OCI-LY1 (cell line): ENCODE measurements at regions not wholly inside any gene's neighbourhood (a gene's known extent, or its start where the extent isn't known, plus 50 kb on each side); places are given as distances from the start of the nearest gene placed in this dataset.

ENCODE experiments used
- EZH2 ChIP-seq: fragments of 200-600 bp; sonication (generic), shearing (Covaris generic); IDR thresholded peaks from 2 replicates; pipeline ENCODE4 v1.8.0; 2017; ENCODE audit warnings: borderline replicate concordance, mixed run types, mild to moderate bottlenecking, antibody characterized with exemption, low read length, moderate library complexity, mixed read lengths
- TF ChIP-seq, protein P1 (sequence below): fragments of 200-600 bp; sonication (generic), shearing (Covaris generic); IDR thresholded peaks from 2 replicates; pipeline ENCODE4 v1.5.1; 2017; ENCODE audit warnings: mild to moderate bottlenecking, antibody characterized with exemption, low read length, moderate library complexity, mixed read lengths

DNA sequence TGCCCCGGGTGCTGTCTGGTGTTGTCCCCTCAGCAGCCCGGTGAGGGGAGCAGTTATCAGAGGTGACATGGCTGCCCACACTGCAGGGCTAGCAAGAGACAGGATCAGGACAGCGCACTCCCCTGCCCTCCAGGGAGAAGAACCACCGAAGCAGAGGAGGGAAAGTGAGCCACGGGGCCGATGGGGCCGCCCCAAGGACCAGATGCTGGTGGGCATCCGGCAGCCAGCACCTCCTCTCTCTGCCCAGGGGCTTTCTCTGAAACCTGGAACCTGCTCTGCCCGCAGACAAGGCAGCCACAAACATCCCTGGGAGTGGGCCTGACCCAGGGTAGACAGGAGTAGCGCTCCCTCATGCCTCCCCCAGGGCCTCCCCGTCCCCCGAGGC, 163.0 kb upstream of the CST7 start:
- TF ChIP-seq, protein P1, sequence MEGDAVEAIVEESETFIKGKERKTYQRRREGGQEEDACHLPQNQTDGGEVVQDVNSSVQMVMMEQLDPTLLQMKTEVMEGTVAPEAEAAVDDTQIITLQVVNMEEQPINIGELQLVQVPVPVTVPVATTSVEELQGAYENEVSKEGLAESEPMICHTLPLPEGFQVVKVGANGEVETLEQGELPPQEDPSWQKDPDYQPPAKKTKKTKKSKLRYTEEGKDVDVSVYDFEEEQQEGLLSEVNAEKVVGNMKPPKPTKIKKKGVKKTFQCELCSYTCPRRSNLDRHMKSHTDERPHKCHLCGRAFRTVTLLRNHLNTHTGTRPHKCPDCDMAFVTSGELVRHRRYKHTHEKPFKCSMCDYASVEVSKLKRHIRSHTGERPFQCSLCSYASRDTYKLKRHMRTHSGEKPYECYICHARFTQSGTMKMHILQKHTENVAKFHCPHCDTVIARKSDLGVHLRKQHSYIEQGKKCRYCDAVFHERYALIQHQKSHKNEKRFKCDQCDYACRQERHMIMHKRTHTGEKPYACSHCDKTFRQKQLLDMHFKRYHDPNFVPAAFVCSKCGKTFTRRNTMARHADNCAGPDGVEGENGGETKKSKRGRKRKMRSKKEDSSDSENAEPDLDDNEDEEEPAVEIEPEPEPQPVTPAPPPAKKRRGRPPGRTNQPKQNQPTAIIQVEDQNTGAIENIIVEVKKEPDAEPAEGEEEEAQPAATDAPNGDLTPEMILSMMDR = no peak
- TF ChIP-seq EZH2 = no peak
